Fibroblast of the aortic adventitia (primary cell): ENCODE measurements at regions not wholly inside any gene's neighbourhood (a gene's known extent, or its start where the extent isn't known, plus 50 kb on each side); places are given as distances from the start of the nearest gene placed in this dataset.

ENCODE experiments used
- DNase-seq: peaks from one replicate; pipeline ENCODE4 v3.0.0-alpha.2; 2010; ENCODE audit warnings: low read depth
- H3K4me3 ChIP-seq: 2 replicates; pipeline ENCODE4 v1.5.1; 2011; ENCODE audit warnings: low read depth, mild to moderate bottlenecking, control low read depth, low read length, moderate library complexity
- TF ChIP-seq, protein P1 (sequence below): IDR thresholded peaks from 2 replicates; pipeline ENCODE4 v1.5.1; 2011; ENCODE audit warnings: mild to moderate bottlenecking, low read length, control low read depth, inconsistent platforms; ENCODE audit not compliant: insufficient read depth

- no peak for DNase-seq
- TF ChIP-seq, protein P1, sequence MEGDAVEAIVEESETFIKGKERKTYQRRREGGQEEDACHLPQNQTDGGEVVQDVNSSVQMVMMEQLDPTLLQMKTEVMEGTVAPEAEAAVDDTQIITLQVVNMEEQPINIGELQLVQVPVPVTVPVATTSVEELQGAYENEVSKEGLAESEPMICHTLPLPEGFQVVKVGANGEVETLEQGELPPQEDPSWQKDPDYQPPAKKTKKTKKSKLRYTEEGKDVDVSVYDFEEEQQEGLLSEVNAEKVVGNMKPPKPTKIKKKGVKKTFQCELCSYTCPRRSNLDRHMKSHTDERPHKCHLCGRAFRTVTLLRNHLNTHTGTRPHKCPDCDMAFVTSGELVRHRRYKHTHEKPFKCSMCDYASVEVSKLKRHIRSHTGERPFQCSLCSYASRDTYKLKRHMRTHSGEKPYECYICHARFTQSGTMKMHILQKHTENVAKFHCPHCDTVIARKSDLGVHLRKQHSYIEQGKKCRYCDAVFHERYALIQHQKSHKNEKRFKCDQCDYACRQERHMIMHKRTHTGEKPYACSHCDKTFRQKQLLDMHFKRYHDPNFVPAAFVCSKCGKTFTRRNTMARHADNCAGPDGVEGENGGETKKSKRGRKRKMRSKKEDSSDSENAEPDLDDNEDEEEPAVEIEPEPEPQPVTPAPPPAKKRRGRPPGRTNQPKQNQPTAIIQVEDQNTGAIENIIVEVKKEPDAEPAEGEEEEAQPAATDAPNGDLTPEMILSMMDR, result no peak
- H3K4me3 ChIP-seq, result no peak overlapping the region
Observed at GRCh38 chr14:100446572-100446971, 123.4 kb downstream of the SLC25A47 start.

- DNase-seq, result no peak
- no peak overlapping the region for H3K4me3 ChIP-seq
- TF ChIP-seq, protein P1, result no peak
Observed at GRCh38 chr14:100448376-100448775, 125.2 kb downstream of the SLC25A47 start.

DNA sequence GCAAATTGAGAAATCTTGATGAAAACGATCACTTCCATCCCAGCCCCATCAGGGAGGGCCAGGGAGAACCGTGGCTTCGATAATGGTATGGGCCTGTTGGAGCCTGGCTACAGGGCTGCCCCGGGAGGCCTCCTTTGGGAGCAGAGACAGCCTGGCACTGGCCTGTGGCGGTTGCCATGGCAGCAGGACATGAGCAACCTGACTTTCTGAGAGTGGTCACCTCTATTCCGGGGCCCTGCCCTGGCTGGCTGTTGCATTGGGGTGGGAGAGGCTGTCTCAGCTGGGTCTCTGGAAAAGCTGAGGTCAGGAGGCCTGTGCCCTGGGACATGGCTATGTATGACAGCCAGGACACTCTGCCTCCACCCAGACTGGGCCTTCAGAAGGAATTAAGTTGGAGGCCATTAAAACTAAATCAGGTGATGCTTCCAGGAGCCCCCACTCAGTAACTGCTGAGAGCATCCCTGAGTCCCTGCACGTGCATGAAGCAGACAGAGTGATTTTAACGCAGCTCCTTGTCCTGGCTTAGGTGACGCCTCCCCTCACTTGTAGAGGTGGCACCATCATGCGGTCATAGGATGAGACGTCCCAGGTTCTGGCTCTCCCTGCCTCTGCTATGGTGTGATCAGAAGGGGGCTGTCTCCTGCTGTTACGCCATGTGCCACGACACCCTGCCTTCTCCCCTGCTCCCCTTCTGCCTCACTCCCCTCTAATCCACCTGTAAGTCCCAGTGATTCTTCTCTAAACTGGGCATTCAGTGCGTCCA is 126.3 kb downstream of the SLC25A47 start:
- TF ChIP-seq, protein P1, result no peak
- DNase-seq, result no peak
- H3K4me3 ChIP-seq, result no peak overlapping the region

- DNase-seq, result no peak
- TF ChIP-seq, protein P1, result no peak
Observed at GRCh38 chr14:100450049-100450448, 126.9 kb downstream of the SLC25A47 start.

GRCh38 chr14:100450736-100451135 is 127.6 kb downstream of the SLC25A47 start:
- H3K4me3 ChIP-seq, result no peak overlapping the region
- TF ChIP-seq, protein P1, result no peak
- DNase-seq, result no peak

More at GRCh38 chr14:100450049-100450448, 126.9 kb downstream of the SLC25A47 start:
- H3K4me3 ChIP-seq, result no peak overlapping the region

DNA sequence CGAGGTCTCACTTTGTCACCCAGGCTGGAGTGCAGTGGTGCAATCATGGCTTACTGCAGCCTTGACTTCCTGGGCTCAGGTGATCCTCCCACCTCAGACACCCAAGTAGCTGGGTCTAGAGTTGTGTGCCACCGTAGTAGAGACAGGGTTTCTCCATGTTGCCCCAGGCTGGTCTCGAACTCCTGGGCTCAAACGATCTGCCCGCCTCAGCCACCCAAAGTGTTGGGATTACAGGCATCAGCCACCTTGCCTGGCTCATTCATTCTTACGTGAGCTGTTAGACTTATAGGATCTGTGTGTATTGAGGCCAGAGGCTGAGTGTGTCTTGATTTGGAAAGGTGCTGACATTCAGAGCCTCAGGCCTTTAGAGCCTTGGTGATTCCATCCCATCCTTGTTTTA is 128.1 kb downstream of the SLC25A47 start:
- no peak overlapping the region for H3K4me3 ChIP-seq
- DNase-seq, result no peak
- TF ChIP-seq, protein P1, result no peak

DNA sequence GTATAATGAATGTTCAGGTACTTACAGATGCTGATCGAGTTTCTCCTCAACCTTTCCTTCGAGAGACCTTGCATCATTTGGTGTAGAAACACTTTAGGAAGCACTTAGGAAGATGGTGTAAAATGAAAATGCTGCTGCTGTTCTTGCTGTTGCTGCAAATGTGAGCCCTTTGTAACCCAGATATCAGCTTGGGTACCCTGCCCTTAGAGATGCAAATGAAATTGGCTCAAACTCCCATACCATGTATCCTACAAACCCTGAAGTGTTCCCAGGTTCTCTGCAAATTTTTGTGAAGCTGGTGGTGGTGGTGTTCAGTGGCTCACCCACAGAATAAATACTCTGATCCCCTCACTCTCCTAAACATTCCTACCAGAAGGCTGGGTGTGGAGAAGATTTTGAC is 130.8 kb downstream of the SLC25A47 start:
- no peak for DNase-seq
- no peak overlapping the region for H3K4me3 ChIP-seq
- TF ChIP-seq, protein P1, result no peak
